DMS53 treated with DMSO at 0.1 percent for 48 hours (cell line): ENCODE measurements at regions not wholly inside any gene's neighbourhood (a gene's known extent, or its start where the extent isn't known, plus 50 kb on each side); places are given as distances from the start of the nearest gene placed in this dataset.
A peak's percentile ranks its signal among the peaks of the same experiment; 100 is the strongest.

Experiments
- DNase-seq: peaks from one replicate; lab custom pipeline; 2025; ENCODE audit not compliant: unreplicated experiment; lab: John Stamatoyannopoulos, UW

GRCh38 chr2:118351796-118352195, 263.5 kb downstream of the INSIG2 start:
- DNase-seq: no peak

- DNase-seq: no peak
These were observed 262.4 kb downstream of the INSIG2 start for GRCh38 chr2:118350621-118351020.

GRCh38 chr2:118349365-118349764, 261.1 kb downstream of the INSIG2 start:
- DNase-seq: no peak

- no peak for DNase-seq
These were observed 260.2 kb downstream of the INSIG2 start for GRCh38 chr2:118348380-118349034.

GRCh38 chr2:118345465-118345864, 257.2 kb downstream of the INSIG2 start:
- no peak for DNase-seq

GRCh38 chr2:118340103-118340502, 251.8 kb downstream of the INSIG2 start:
- no peak for DNase-seq

GRCh38 chr2:118339386-118339785, 251.1 kb downstream of the INSIG2 start:
- DNase-seq: no peak

- no peak for DNase-seq
These were observed 245.4 kb downstream of the INSIG2 start for GRCh38 chr2:118333664-118334063.

- DNase-seq: no peak
These were observed 237.2 kb downstream of the INSIG2 start for GRCh38 chr2:118325321-118325955.

- DNase-seq: no peak
These were observed 234.1 kb downstream of the INSIG2 start for GRCh38 chr2:118322406-118322805.

GRCh38 chr2:118321432-118322105, 233.3 kb downstream of the INSIG2 start:
- no peak for DNase-seq

GRCh38 chr2:118320658-118321057, 232.4 kb downstream of the INSIG2 start:
- no peak for DNase-seq

- no peak for DNase-seq
These were observed 231.9 kb downstream of the INSIG2 start for GRCh38 chr2:118320196-118320595.

- no peak for DNase-seq
These were observed 231.0 kb downstream of the INSIG2 start for GRCh38 chr2:118319271-118319684.

- no peak for DNase-seq
These were observed 227.3 kb downstream of the INSIG2 start for GRCh38 chr2:118315606-118316005.

GRCh38 chr2:118312969-118313756, 224.9 kb downstream of the INSIG2 start:
- no peak for DNase-seq

GRCh38 chr2:118310681-118311429, 222.6 kb downstream of the INSIG2 start:
- no peak for DNase-seq

GRCh38 chr2:118309946-118310680, 221.8 kb downstream of the INSIG2 start:
- DNase-seq: peak; percentile 42

GRCh38 chr2:118309257-118309945, 221.1 kb downstream of the INSIG2 start:
- peak; percentile 42 for DNase-seq
